HCT116 (cell line): ENCODE measurements at regions not wholly inside any gene's neighbourhood (a gene's known extent, or its start where the extent isn't known, plus 50 kb on each side); places are given as distances from the start of the nearest gene placed in this dataset.

Experiments used
- ATAC-seq: fragments of 200-7000 bp; cut with Tn5 transposase; 2 replicates; pipeline ENCODE4 v1.9.1; 2020; ENCODE audit warnings: mild to moderate bottlenecking, moderate library complexity
- BruUV-seq: library from RNA; stranded (reverse); fragments of 400-500 nt; replicated peaks from 2 replicates; lab custom pipeline; 2021; lab: Mats Ljungman, UMichigan
- CTCF ChIA-PET: fragments of 300-600 bp; sonication (Branson Sonifier 250); formaldehyde crosslinking; loops from one replicate; lab custom pipeline; 2021; ENCODE audit warnings: antibody characterized with exemption; lab: Charles Lee
- POLR2A ChIA-PET: fragments of 300-600, 350-600 bp; sonication (Branson Sonifier 250); formaldehyde crosslinking; loops from one replicate; lab custom pipeline; 2021; ENCODE audit warnings: antibody characterized with exemption; lab: Charles Lee
- RAD21 ChIA-PET, 2 experiments: fragments of 300-600 bp; sonication (Branson Sonifier 250); formaldehyde crosslinking; loops; one replicate each; lab custom pipeline; 2023; ENCODE audit warnings: low total read pairs in 2 of 2; ENCODE audit not compliant: uncharacterized antibody in 2 of 2, unreplicated experiment in 2 of 2, low non-redundant PET in 1 of 2; lab: Charles Lee
- DNase-seq: peaks from one replicate; pipeline ENCODE4 v3.0.0-alpha.2; 2010; ENCODE audit warnings: low read depth, low spot score
- H2AFZ ChIP-seq: fragments of 200-600 bp; shearing (Covaris generic), sonication (generic); 2 replicates; pipeline ENCODE4 v1.6.1; 2017; ENCODE audit warnings: low read depth, mixed run types, mixed read lengths, antibody characterized with exemption, low read length; ENCODE audit not compliant: poor library complexity, severe bottlenecking
- H3K27ac ChIP-seq: 2 replicates; pipeline ENCODE4 v1.5.1; 2012; ENCODE audit warnings: low read depth, low read length
- H3K27me3 ChIP-seq: fragments of 200-600 bp; sonication (generic); 2 replicates; pipeline ENCODE4 v1.6.1; 2016; ENCODE audit warnings: mixed run types, low read length, mixed read lengths; ENCODE audit not compliant: insufficient read depth
- H3K36me3 ChIP-seq, 2 experiments: fragments of 200-500 bp in 1 of 2; fragments of 200-600 bp in 1 of 2; sonication (Bioruptor generic) in 1 of 2; sonication (generic) in 1 of 2; 2 replicates each; pipeline versions ENCODE4 v1.5.1 to v1.6.1; 2014 to 2016; ENCODE audit warnings: low read length in 2 of 2, inconsistent platforms in 1 of 2, mixed read lengths in 1 of 2, mixed run types in 1 of 2; ENCODE audit not compliant: insufficient read depth in 2 of 2, control insufficient read depth in 1 of 2
- H3K4me1 ChIP-seq, 2 experiments: fragments of 200-600 bp in 1 of 2; sonication (generic) in 1 of 2; 2 replicates each; pipeline versions ENCODE4 v1.5.1 to v1.6.1; 2012 to 2017; ENCODE audit warnings: low read length in 2 of 2, inconsistent platforms in 1 of 2, mild to moderate bottlenecking in 1 of 2, mixed read lengths in 1 of 2, mixed run types in 1 of 2, moderate library complexity in 1 of 2; ENCODE audit not compliant: insufficient read depth in 2 of 2, control insufficient read depth in 1 of 2
- H3K4me2 ChIP-seq: fragments of 200-600 bp; sonication (generic); 2 replicates; pipeline ENCODE4 v1.6.1; 2017; ENCODE audit warnings: mixed run types, low read length, mixed read lengths
- H3K4me3 ChIP-seq, 2 experiments: fragments of 200-600 bp in 1 of 2; sonication (generic) in 1 of 2; replicated peaks in 1 of 2; 2 replicates each; pipeline ENCODE4 v1.5.1; 2011 to 2016; ENCODE audit warnings: low read length in 2 of 2, control low read depth in 1 of 2, low read depth in 1 of 2, mild to moderate bottlenecking in 1 of 2, mixed read lengths in 1 of 2, mixed run types in 1 of 2
- H3K79me2 ChIP-seq: fragments of 200-600 bp; sonication (generic); 2 replicates; pipeline ENCODE4 v1.6.1; 2017; ENCODE audit warnings: mild to moderate bottlenecking, mixed run types, low read length, moderate library complexity, mixed read lengths; ENCODE audit not compliant: insufficient read depth
- H3K9ac ChIP-seq: fragments of 200-600 bp; sonication (generic); 2 replicates; pipeline ENCODE4 v1.6.1; 2016; ENCODE audit warnings: low read length, mixed read lengths
- H3K9me2 ChIP-seq: fragments of 200-600 bp; sonication (generic), shearing (Covaris generic); 2 replicates; pipeline ENCODE4 v1.6.1; 2017; ENCODE audit warnings: mixed run types, mild to moderate bottlenecking, moderate library complexity; ENCODE audit not compliant: insufficient read depth
- H3K9me3 ChIP-seq, 2 experiments: fragments of 200-500 bp in 1 of 2; fragments of 200-600 bp in 1 of 2; sonication (Bioruptor generic) in 1 of 2; sonication (generic) in 1 of 2; 2 replicates each; pipeline ENCODE4 v1.6.1; 2014 to 2017; ENCODE audit warnings: low read length in 2 of 2, mixed read lengths in 2 of 2, inconsistent platforms in 1 of 2, low read depth in 1 of 2, mild to moderate bottlenecking in 1 of 2, mixed run types in 1 of 2, moderate library complexity in 1 of 2; ENCODE audit not compliant: control insufficient read depth in 1 of 2, insufficient read depth in 1 of 2
- H4K20me1 ChIP-seq: fragments of 200-600 bp; sonication (generic), shearing (Covaris generic); 2 replicates; pipeline ENCODE4 v1.6.1; 2017; ENCODE audit warnings: mixed run types, mild to moderate bottlenecking, moderate library complexity; ENCODE audit not compliant: insufficient read depth
- EGR1 ChIP-seq: IDR thresholded peaks from 2 replicates; pipeline ENCODE4 v1.6.1; 2012; ENCODE audit warnings: low read depth
- EZH2 ChIP-seq: fragments of 200-600 bp; sonication (generic); IDR thresholded peaks from 2 replicates; pipeline ENCODE4 v1.6.1; 2017; ENCODE audit warnings: antibody characterized with exemption, mixed run types
- EZH2phosphoT487 ChIP-seq: fragments of 200-600 bp; IDR thresholded peaks from 2 replicates; pipeline ENCODE4 v1.6.1; 2018; ENCODE audit warnings: antibody characterized with exemption, borderline replicate concordance
- FOSL1 ChIP-seq: IDR thresholded peaks from 2 replicates; pipeline ENCODE4 v1.6.1; 2012; ENCODE audit warnings: low read depth
- POLR2A ChIP-seq: IDR thresholded peaks from 2 replicates; pipeline ENCODE4 v1.7.0; 2011; ENCODE audit warnings: borderline replicate concordance; ENCODE audit not compliant: insufficient read depth, insufficient read length; ENCODE audit errors: extremely low read depth
- POLR2AphosphoS5 ChIP-seq: IDR thresholded peaks from 2 replicates; pipeline ENCODE4 v1.6.1; 2011; ENCODE audit warnings: mild to moderate bottlenecking, low read depth, low read length, moderate library complexity
- REST ChIP-seq: IDR thresholded peaks from 2 replicates; pipeline ENCODE4 v1.6.1; 2012; ENCODE audit warnings: low read depth
- SP1 ChIP-seq: IDR thresholded peaks from 2 replicates; pipeline ENCODE4 v1.6.1; 2012; ENCODE audit warnings: low read depth
- SRF ChIP-seq: IDR thresholded peaks from 2 replicates; pipeline ENCODE4 v1.6.1; 2012; ENCODE audit warnings: low read depth
- intact Hi-C: fragments of 100-400 bp; cut with micrococcal nuclease; formaldehyde crosslinking; loops from 2 replicates; pipeline ENCODE4 v1.10.0; 2022

GRCh38 chr20:23186808-23187207, 100.7 kb upstream of the CD93 start:
- Histone ChIP-seq H3K79me2 (no peaks in the 10 kb centered on the region), H3K9me3 (no peaks in the 10 kb centered on the region), H3K9me2 (no peaks in the 10 kb centered on the region), H3K27me3 (no peaks in the 10 kb centered on the region), H3K4me2 (no peak overlapping the region), H4K20me1 (no peaks in the 10 kb centered on the region), H3K4me3 (no peak overlapping the region), H3K4me1 (no peaks in the 10 kb centered on the region), H3K27ac (no peak overlapping the region), H3K36me3 (no peaks in the 10 kb centered on the region), H2AFZ (no peak overlapping the region), H3K9ac (no peak overlapping the region)
- RAD21 ChIA-PET, result no interaction called here
- ATAC-seq (no peak), DNase-seq (no peak)
- CTCF ChIA-PET, result no interaction called here
- TF ChIP-seq SRF, result no peak
- no peak for TF ChIP-seq SP1
- no peak for TF ChIP-seq REST
- no peak for TF ChIP-seq EZH2
- TF ChIP-seq EGR1, result no peak
- no peak for TF ChIP-seq EZH2phosphoT487
- TF ChIP-seq POLR2AphosphoS5, result no peak
- TF ChIP-seq FOSL1, result no peak
- no peak for TF ChIP-seq POLR2A
- intact Hi-C loops, result no loop called here
- no TSS peak for BruUV-seq
- POLR2A ChIA-PET, result no interaction called here
